ENCODE measurements at regions not wholly inside any gene's neighbourhood (a gene's known extent, or its start where the extent isn't known, plus 50 kb on each side); places are given as distances from the start of the nearest gene placed in this dataset.

DNA sequence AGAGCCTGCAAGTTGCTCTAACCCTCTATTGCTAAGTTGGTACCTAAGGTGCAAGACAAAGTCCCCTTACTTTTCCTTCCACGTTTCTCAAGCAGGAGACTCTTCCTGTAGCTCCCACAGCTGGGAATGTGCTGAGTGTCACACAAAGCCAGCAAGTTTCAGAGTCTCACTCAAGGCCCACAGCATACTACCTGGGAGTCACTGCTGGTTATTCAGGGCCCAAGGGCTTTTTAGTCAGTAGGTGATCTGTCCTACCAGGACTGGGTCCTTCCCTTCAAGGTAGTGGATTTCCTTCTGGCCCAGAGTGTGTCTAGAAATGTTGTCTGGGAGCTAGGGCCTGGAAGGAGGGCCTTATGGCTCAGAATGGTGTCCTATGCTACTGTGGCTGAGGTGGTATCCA is 261.9 kb upstream of the CITED2 start:
- no peak for DNase-seq
- H3K9me3 ChIP-seq, result no peaks in the 10 kb centered on the region
- Mint-ChIP-seq H3K4me3 (ENCODE audit: unreplicated experiment) (no peak overlapping the region), H3K27me3 (ENCODE audit: insufficient read depth, unreplicated experiment) (no peaks in the 10 kb centered on the region), H3K36me3 (ENCODE audit: insufficient read depth, unreplicated experiment) (no peaks in the 10 kb centered on the region), H3K4me1 (ENCODE audit: low read depth, unreplicated experiment) (no peaks in the 10 kb centered on the region), H3K9me3 (ENCODE audit: unreplicated experiment) (peaks cover 18% of the 10 kb centered on the region), H3K27ac (ENCODE audit: unreplicated experiment) (no peak overlapping the region)
- POLR2A ChIA-PET, result no interaction called here
- no peaks in the 10 kb centered on the region for H3K4me1 ChIP-seq
- H3K27me3 ChIP-seq (replicated peaks; ENCODE audit: control insufficient read depth, insufficient read depth, low read length), result no peaks in the 10 kb centered on the region
- CTCF ChIA-PET, result no interaction called here
- no peak overlapping the region for H3K4me3 ChIP-seq (ENCODE audit: low read depth, low read length)
- no peaks in the 10 kb centered on the region for H3K36me3 ChIP-seq (ENCODE audit: control insufficient read depth, insufficient read depth, low read length)
- TF ChIP-seq CTCF (IDR thresholded peaks at IDR 0.05; ENCODE audit: insufficient read depth in 1 of 2, low read depth in 1 of 2, low read length in 1 of 2, severe bottlenecking in 1 of 2, unreplicated experiment in 1 of 2), result no peak
- intact Hi-C loops (cut with micrococcal nuclease; ENCODE audit: unreplicated experiment), result no loop called here
- no TSS peak for BruUV-seq (replicated peaks)

- no TSS peak for BruUV-seq (replicated peaks)
- Histone ChIP-seq H3K9me3 (peaks cover 4% of the 10 kb centered on the region; the same call in 1 of the 2 replicates), H3K4me1 (no peaks in the 10 kb centered on the region), H3K4me3 (ENCODE audit: low read depth, low read length) (no peak overlapping the region), H3K36me3 (ENCODE audit: control insufficient read depth, insufficient read depth, low read length) (no peaks in the 10 kb centered on the region), H3K27me3 (replicated peaks; ENCODE audit: control insufficient read depth, insufficient read depth, low read length) (no peaks in the 10 kb centered on the region)
- Mint-ChIP-seq H3K9me3 (ENCODE audit: unreplicated experiment) (peaks cover 18% of the 10 kb centered on the region), H3K36me3 (ENCODE audit: insufficient read depth, unreplicated experiment) (no peaks in the 10 kb centered on the region), H3K27me3 (ENCODE audit: insufficient read depth, unreplicated experiment) (no peaks in the 10 kb centered on the region), H3K4me1 (ENCODE audit: low read depth, unreplicated experiment) (no peaks in the 10 kb centered on the region), H3K27ac (ENCODE audit: unreplicated experiment) (peak overlapping the region; percentile 42), H3K4me3 (ENCODE audit: unreplicated experiment) (no peak overlapping the region)
- DNase-seq, result no peak
- ChIA-PET CTCF (no interaction called here), POLR2A (no interaction called here)
- intact Hi-C loops (cut with micrococcal nuclease; ENCODE audit: unreplicated experiment), result no loop called here
- no peak for TF ChIP-seq CTCF (IDR thresholded peaks at IDR 0.05; ENCODE audit: insufficient read depth in 1 of 2, low read depth in 1 of 2, low read length in 1 of 2, severe bottlenecking in 1 of 2, unreplicated experiment in 1 of 2)
Observed at GRCh38 chr6:139635401-139636130, 261.1 kb upstream of the CITED2 start.

- Histone ChIP-seq H3K27me3 (replicated peaks; ENCODE audit: control insufficient read depth, insufficient read depth, low read length) (no peaks in the 10 kb centered on the region), H3K36me3 (ENCODE audit: control insufficient read depth, insufficient read depth, low read length) (no peaks in the 10 kb centered on the region), H3K9me3 (peaks cover 4% of the 10 kb centered on the region; the same call in 1 of the 2 replicates), H3K4me1 (no peaks in the 10 kb centered on the region), H3K4me3 (ENCODE audit: low read depth, low read length) (no peak overlapping the region)
- H3K27ac Mint-ChIP-seq (ENCODE audit: unreplicated experiment), result no peak overlapping the region
- no peak overlapping the region for H3K4me3 Mint-ChIP-seq (ENCODE audit: unreplicated experiment)
- H3K9me3 Mint-ChIP-seq (ENCODE audit: unreplicated experiment), result peaks cover 18% of the 10 kb centered on the region
- CTCF ChIA-PET, result no interaction called here
- POLR2A ChIA-PET, result no interaction called here
- H3K27me3 Mint-ChIP-seq (ENCODE audit: insufficient read depth, unreplicated experiment), result no peaks in the 10 kb centered on the region
- no TSS peak for BruUV-seq (replicated peaks)
- intact Hi-C loops (cut with micrococcal nuclease; ENCODE audit: unreplicated experiment), result no loop called here
- H3K4me1 Mint-ChIP-seq (ENCODE audit: low read depth, unreplicated experiment), result no peaks in the 10 kb centered on the region
- DNase-seq, result no peak
- H3K36me3 Mint-ChIP-seq (ENCODE audit: insufficient read depth, unreplicated experiment), result no peaks in the 10 kb centered on the region
- no peak for TF ChIP-seq CTCF (IDR thresholded peaks at IDR 0.05; ENCODE audit: insufficient read depth in 1 of 2, low read depth in 1 of 2, low read length in 1 of 2, severe bottlenecking in 1 of 2, unreplicated experiment in 1 of 2)
Observed at GRCh38 chr6:139632840-139633239, 258.4 kb upstream of the CITED2 start.
